Cardiac fibroblast (primary cell): ENCODE measurements at regions not wholly inside any gene's neighbourhood (a gene's known extent, or its start where the extent isn't known, plus 50 kb on each side); places are given as distances from the start of the nearest gene placed in this dataset.

ENCODE experiments used
- DNase-seq, 2 donors: peaks; one replicate each; pipeline versions ENCODE4 v3.0.0 to v3.0.0-alpha.2; 2010; ENCODE audit warnings: low read depth in 2 of 2
- H3K4me3 ChIP-seq, 2 donors: replicated peaks in 1 of 2; 1 replicate in 1 of 2; 2 replicates in 1 of 2; pipeline ENCODE4 v1.5.1; 2011; ENCODE audit warnings: low read depth in 2 of 2, low read length in 2 of 2, mild to moderate bottlenecking in 2 of 2, moderate library complexity in 1 of 2
- CTCF ChIP-seq: IDR thresholded peaks from one replicate; pipeline ENCODE4 v1.5.1; 2011; ENCODE audit warnings: low read depth, mild to moderate bottlenecking, low read length, inconsistent platforms

DNA sequence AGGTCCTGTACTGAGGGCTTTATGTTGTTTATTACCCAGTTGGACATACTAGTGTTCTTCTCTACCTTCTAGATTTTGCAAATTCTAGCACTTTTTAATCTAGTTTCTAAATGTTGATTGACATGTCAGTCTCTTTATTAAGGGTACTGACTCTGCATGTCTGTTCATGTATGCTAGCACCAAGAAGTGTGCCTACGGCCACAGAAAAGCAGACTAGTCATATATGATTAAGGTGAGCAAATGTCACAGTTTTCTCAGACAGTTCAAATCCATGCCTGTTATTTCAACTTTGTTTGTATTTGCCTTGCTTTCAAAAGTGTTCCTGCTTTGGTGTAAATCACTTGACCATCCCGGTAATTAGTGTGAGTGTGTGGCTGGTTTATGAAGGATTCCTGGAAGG, 145.0 kb upstream of the DSEL start:
- DNase-seq, result no peak
- no peak overlapping the region for H3K4me3 ChIP-seq
- TF ChIP-seq CTCF, result no peak

DNA sequence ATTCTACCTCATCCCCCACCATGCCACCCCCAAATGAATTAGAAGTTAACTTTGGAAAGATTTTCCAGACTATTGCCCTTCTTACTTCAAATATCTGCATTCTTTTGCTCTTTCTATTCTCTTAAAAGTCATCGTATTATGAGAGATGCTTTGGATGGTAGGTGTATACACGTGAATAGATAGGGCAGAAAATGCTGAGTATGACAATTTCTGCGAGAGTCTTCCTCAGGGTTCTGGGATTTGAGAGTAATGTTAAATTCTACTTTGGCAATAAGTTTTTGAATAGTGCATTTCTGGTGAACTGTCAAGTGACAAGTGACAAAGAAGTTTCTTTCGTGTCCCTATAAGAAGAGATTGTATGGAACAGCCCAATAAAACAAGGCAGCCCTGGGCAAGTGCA, 137.6 kb upstream of the DSEL start:
- no peak for DNase-seq
- TF ChIP-seq CTCF, result no peak
- no peak overlapping the region for H3K4me3 ChIP-seq

DNA sequence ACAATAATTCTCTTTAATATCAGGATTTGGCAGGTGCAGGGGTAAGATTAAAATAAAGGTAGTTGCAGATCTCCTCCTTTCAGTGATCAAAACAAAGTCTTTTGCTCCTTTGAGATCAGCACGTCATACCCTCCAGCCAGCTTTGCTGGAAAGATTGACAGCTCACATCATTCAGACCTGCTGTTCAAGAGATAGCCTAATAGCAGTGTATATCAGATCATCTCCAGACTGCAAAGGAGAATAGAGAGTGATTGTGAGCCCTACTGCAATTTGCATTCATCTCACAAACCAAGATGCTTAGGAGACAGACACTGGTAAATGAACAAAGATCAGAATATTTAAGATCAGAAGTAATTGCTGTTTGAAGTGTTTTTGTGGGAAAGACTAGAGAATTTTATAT, 135.8 kb upstream of the DSEL start:
- H3K4me3 ChIP-seq, result no peak overlapping the region
- no peak for DNase-seq
- TF ChIP-seq CTCF, result no peak

DNA sequence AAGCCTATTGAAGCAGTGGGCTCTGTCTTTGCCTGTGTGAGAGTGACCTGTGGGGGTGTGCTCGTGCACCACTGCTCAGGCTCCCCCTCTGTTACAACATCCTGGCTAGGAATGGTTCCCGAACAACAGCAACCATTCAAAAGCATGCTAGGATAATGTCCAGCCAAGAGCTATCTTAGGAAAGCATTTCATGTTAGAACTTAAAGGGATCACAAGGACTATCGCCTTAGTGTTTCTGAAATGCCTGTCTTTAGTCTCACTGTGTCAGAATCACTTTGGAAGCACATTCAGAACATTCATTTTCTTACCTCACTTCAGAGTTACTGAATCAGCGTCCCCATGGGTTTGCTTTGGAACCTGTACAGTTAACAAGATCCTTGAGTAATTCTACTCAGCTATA, 134.9 kb upstream of the DSEL start:
- no peak overlapping the region for H3K4me3 ChIP-seq
- TF ChIP-seq CTCF, result no peak
- peak; percentile 46 to 77 for DNase-seq

- no peak for TF ChIP-seq CTCF
- no peak overlapping the region for H3K4me3 ChIP-seq
- DNase-seq, result no peak
Observed at GRCh38 chr18:67650686-67651385, 134.3 kb upstream of the DSEL start.

DNA sequence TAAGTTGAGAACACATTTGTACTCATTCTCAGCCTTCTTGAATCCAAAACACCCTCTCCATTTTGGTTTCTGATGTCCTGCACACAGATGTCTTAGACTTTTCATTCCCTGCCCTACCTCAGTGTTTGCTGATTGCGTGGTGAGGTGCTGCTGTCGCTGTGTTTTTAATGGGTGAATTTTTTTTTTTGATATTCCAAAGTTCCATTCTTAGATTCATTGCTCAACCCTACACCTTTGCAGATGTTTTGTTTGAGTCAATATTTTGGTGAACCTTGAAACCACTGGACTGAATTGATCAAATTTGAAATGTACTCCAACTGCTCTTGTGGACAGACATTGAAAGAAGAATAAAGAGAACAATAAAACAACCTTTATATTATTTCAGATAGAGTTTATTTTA, 130.4 kb upstream of the DSEL start:
- no peak for DNase-seq
- TF ChIP-seq CTCF, result no peak
- H3K4me3 ChIP-seq, result no peak overlapping the region

GRCh38 chr18:67644226-67644625, 127.7 kb upstream of the DSEL start:
- no peak overlapping the region for H3K4me3 ChIP-seq
- TF ChIP-seq CTCF, result no peak

More at GRCh38 chr18:67644226-67644625, 127.7 kb upstream of the DSEL start:
- DNase-seq, result no peak
